ENCODE measurements at regions not wholly inside any gene's neighbourhood (a gene's known extent, or its start where the extent isn't known, plus 50 kb on each side); places are given as distances from the start of the nearest gene placed in this dataset.

- no peak for DNase-seq
Observed at GRCh38 chr21:24188506-24188905, 1418.8 kb downstream of the MRPL39 start.

DNA sequence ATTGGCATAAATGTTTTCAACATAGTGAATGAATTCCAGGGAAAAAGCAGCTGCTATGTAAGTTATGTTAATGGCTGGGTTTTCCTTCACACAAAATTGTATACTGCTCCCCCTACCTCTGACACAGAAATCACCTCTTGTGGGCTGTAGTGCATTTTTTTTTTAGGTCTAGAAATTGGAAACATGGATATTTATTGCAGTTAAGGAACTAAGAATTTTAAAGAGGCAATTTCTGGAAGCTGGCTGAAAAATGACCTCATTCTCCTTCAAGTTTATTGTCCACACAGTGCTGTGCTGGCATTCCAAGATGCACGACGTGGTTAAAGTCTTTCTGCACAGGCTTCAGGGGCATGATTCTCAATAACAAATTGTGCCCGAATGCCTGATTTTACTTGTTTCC, 1424.2 kb downstream of the MRPL39 start:
- DNase-seq: no peak

GRCh38 chr21:24179110-24179509, 1428.2 kb downstream of the MRPL39 start:
- no peak for DNase-seq

DNA sequence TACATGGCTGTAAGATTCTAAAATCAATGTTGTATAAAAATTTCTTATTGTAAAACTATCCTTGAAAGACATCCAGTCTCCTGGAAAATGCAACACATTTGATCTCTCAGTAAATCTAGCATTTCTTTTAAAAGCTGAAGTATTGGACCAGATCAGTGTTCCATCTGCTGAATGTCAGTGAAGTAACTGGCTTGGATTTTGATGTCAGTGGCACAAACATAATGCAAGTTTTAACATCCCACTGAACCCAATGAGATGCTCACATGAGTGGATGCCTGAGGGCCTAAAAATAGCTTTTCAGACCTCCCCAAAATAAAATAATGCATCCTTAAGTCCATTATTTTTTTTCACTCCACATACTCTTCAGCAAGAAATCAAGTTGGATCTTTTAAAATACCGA, 1432.2 kb downstream of the MRPL39 start:
- no peak for DNase-seq

DNA sequence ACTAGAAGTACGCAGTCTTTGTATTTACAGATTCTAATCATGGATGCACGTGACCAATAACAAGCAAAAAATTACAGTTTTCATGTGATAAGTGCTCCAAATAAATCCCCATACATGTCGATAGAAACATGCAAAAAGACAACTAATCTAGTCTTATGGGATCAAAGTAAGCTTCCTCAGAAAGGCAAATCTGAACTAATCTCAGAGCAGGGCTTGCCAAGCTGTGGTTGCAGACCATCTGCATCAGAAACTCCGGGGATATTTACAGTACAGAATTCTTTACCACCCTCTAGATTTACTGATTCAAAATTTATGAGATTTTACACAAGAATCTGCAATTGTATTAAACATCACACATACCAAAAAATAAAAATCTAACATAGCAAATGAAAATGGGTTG, 1435.5 kb downstream of the MRPL39 start:
- no peak for DNase-seq

DNA sequence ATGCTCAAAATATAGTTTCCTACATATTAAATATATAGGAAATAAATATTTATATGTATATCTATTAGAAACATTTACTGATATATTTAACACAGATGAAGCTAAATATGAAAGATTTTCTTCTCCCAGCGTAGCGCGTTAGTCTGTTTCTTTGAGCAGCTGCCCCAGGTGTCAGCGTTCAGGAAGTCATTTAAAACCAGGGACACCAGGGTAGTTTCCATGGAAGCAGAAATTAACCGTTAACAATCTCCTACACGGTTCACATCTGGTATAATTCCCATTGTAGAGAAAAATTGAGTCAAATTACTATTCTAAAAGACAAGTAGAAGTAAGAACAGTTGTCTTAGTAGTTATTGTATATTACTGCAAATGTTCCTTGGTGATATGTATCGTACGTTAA, 1443.7 kb downstream of the MRPL39 start:
- no peak for DNase-seq

DNA sequence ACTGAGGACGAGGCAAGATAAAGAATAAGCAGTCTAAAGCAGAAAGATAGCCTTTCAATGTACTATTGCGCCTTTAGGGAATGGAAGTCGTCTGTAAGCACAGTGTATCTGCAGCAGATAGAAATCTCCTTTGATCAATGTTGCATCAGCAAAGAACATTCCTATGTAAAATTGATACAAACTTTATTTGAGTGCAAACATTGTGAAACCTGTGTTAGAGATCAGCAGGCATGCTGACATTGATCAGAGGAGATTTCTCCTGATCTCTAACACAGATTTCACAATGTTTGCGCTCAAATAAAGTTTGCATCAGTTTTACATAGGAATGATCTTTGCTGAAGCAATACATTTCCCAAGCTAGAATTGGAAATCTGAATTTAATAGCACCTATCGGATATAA, 1446.8 kb downstream of the MRPL39 start:
- DNase-seq: no peak

- DNase-seq: no peak
Observed at GRCh38 chr21:24153137-24153536, 1454.1 kb downstream of the MRPL39 start.

DNA sequence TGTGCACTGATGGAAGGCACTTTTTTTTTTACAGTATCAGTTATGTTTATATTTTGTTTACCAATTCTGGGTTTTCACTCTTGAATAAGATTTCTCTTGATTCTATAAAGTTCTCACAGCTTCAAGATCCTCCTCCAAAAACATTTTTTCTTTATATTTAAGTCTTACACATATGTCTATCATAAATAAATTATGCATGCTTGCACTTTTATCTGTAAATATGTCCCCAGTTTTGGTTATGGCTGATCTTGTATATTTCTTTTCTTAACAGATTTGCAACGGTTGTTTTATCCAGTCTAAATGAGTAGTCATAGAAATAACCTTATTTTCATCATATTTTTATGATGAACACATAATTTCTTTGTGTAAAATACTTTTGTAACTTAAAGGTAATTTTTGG, 1456.5 kb downstream of the MRPL39 start:
- DNase-seq: no peak

- no peak for DNase-seq
Observed at GRCh38 chr21:24148461-24148860, 1458.8 kb downstream of the MRPL39 start.

GRCh38 chr21:24147674-24148073, 1459.6 kb downstream of the MRPL39 start:
- no peak for DNase-seq

- no peak for DNase-seq
Observed at GRCh38 chr21:24131056-24131455, 1476.2 kb downstream of the MRPL39 start.

DNA sequence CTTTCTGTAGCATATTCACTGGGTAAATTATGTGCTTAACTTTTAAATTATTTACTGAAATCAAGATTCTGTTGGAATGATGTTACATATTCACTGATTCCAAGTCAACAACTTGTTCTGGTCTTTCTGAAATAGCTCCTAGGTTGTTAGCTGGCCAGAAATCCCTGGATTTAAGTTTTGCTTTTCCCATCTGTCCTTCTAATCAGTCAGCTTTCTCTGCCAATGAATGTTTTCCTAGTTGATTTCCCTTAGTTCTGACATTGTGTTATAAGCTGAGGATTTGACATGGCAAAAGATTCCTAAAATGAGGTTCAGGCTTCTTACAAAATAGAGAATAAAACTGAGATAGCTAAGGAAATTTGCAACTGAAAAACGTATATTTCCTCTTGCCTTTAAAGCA, 1479.6 kb downstream of the MRPL39 start:
- no peak for DNase-seq

DNA sequence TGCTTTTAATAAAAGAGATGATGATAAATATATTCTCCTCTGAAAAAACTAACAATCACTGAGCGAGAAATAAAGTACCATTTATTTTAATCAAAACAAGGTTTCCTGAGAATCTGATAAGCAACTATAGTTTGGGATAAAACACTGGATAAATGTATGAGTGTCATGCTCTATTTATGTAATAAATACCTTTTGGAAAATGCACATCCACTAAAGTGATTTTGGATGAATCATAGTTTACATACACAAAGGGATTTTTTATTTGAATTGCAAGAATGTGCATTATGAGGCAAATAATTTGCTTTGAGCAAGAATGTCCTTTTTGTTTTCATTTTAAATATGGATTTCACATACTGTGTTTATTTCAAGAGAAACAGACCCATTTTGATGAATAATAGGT, 1483.5 kb downstream of the MRPL39 start:
- DNase-seq: no peak

- DNase-seq: no peak
Observed at GRCh38 chr21:24118738-24119459, 1488.4 kb downstream of the MRPL39 start.

GRCh38 chr21:24115141-24115540, 1492.1 kb downstream of the MRPL39 start:
- DNase-seq: no peak

DNA sequence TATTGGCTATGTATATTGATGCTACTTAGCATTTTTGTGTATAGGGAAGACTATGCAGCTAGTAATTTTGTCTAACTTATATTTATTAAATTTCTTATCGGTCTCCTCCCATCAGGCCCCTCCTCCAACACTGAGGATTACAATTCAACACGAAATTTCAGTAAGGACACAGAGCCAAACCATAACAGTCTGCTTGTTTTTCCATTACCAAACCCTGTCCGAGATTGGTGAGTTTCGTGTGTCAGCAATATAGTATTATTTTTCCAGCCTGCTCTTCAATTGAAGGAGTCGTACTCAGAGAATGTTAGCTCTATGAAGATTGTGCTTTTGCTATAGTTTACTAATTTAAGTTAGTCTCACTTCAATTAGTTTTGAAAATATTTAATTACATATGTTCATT, 1495.3 kb downstream of the MRPL39 start:
- DNase-seq: no peak

GRCh38 chr21:24110846-24111245, 1496.4 kb downstream of the MRPL39 start:
- no peak for DNase-seq

DNA sequence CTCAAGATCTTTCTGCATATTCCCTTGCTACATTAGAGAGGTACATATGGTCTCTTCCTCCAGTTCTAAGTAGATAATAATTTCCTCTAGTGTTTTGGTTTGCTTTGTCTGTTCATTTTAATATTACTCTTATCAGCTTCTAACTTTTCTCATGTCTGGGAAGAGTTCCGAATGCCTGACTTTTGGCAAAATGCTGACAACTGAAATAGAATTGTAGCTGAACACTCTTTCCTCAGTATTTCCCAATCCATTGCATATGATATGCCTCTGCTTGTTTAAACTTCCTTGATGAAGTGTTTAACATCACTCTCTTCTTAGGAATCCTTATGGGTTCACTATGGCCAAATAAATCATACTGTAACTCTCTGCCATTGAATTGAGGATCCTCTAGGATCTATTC, 1510.1 kb downstream of the MRPL39 start:
- DNase-seq: no peak

- no peak for DNase-seq
Observed at GRCh38 chr21:24096651-24097050, 1510.6 kb downstream of the MRPL39 start.

GRCh38 chr21:24093032-24093431, 1514.2 kb downstream of the MRPL39 start:
- no peak for DNase-seq

GRCh38 chr21:24076179-24076578, 1531.1 kb downstream of the MRPL39 start:
- no peak for DNase-seq

- DNase-seq: no peak
Observed at GRCh38 chr21:24055696-24056095, 1551.6 kb downstream of the MRPL39 start.

GRCh38 chr21:24050231-24050630, 1557.0 kb downstream of the MRPL39 start:
- DNase-seq: peak; percentile 5

DNA sequence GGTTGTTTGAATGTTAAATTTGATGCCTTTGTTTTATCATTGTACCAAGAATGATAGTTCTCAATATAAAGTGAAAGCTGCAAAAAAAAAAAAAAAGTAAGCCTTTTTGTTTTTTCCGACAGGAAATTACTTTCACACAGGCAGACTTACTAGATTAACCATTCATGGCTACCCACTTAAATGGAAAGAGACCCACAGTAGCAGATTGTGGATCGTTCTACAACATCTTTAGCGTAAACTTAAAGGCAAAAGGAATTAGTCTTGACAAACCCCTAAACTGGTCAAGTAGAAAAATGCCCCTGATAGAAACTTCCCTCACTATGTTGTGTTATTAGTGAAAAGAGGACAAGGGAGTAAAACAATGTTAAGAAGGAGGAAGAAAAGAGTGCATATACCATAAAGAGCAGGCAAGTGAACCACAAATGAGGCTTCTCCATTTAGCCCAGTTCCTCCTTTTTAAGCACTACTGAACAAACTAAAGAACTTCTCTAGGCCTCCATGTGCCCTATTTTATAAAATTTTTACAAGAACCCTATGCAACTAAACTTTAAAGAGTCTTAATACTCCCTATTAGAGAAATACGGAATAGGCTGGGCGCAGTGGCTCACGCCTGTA, 1560.3 kb downstream of the MRPL39 start:
- DNase-seq: peak; percentile 31

All from KG1 (cell line).